WTC11 (cell line): ENCODE measurements at regions not wholly inside any gene's neighbourhood (a gene's known extent, or its start where the extent isn't known, plus 50 kb on each side); places are given as distances from the start of the nearest gene placed in this dataset.
"Not testable (repeated sequence)": the region's sequence is repeated elsewhere in the genome, so short reads cannot be mapped to it uniquely, and the experiment has no call there.

Experiments
- ATAC-seq: fragments of 200-7000 bp; cut with Tn5 transposase; 2 replicates; pipeline ENCODE4 v1.10.0; 2021; ENCODE audit warnings: mild to moderate bottlenecking, moderate library complexity
- CTCF ChIA-PET: fragments of 300-600 bp; sonication (Branson Sonifier 250); formaldehyde crosslinking; loops from one replicate; lab custom pipeline; 2021; ENCODE audit warnings: antibody characterized with exemption; lab: Charles Lee
- POLR2A ChIA-PET: fragments of 350-600 bp; sonication (Branson Sonifier 250); formaldehyde crosslinking; loops from one replicate; lab custom pipeline; 2021; ENCODE audit warnings: antibody characterized with exemption; lab: Charles Lee
- DNase-seq: peaks from one replicate; pipeline ENCODE4 v3.0.0; 2021; ENCODE audit warnings: low spot score
- H3K27ac Mint-ChIP-seq: 2 replicates; pipeline ENCODE4 v1.8.0; 2021; ENCODE audit warnings: mixed read lengths
- H3K27me3 Mint-ChIP-seq: 2 replicates; pipeline ENCODE4 v1.8.0; 2021; ENCODE audit warnings: low read depth, mild to moderate bottlenecking, moderate library complexity, mixed read lengths
- H3K36me3 Mint-ChIP-seq: 2 replicates; pipeline ENCODE4 v1.8.0; 2021; ENCODE audit warnings: mixed read lengths
- H3K4me1 Mint-ChIP-seq: 2 replicates; pipeline ENCODE4 v1.8.0; 2022; ENCODE audit warnings: mixed read lengths
- H3K4me3 Mint-ChIP-seq: 2 replicates; pipeline ENCODE4 v1.8.0; 2021; ENCODE audit warnings: mild to moderate bottlenecking, moderate library complexity, mixed read lengths
- H3K9me3 Mint-ChIP-seq: 2 replicates; pipeline ENCODE4 v1.8.0; 2021; ENCODE audit warnings: mixed read lengths
- ATF3 ChIP-seq: sonication (generic); formaldehyde crosslinking; conservative IDR thresholded peaks from 2 replicates; pipeline ENCODE4 v1.8.1; 2022; ENCODE audit warnings: mild to moderate bottlenecking, missing genetic modification reagents
- EMX1 ChIP-seq: fragments of 250-450 bp; sonication (Bioruptor Pico); IDR thresholded peaks from 2 replicates; pipeline ENCODE4 v1.8.0; 2021; ENCODE audit warnings: mild to moderate bottlenecking
- MYBL2 ChIP-seq: sonication (generic); formaldehyde crosslinking; IDR thresholded peaks from 2 replicates; pipeline ENCODE4 v1.8.1; 2023; ENCODE audit warnings: mild to moderate bottlenecking, moderate library complexity, missing genetic modification reagents
- NFE2L1 ChIP-seq: sonication (generic); formaldehyde crosslinking; IDR thresholded peaks from 2 replicates; pipeline ENCODE4 v1.8.1; 2023; ENCODE audit warnings: missing genetic modification reagents
- PREB ChIP-seq: sonication (generic); formaldehyde crosslinking; IDR thresholded peaks from 2 replicates; pipeline ENCODE4 v1.8.1; 2022; ENCODE audit warnings: mild to moderate bottlenecking, missing genetic modification reagents, moderate library complexity, borderline replicate concordance
- RORB ChIP-seq: fragments of 250-450 bp; sonication (Bioruptor Pico); IDR thresholded peaks from 2 replicates; pipeline ENCODE4 v1.9.0; 2021; ENCODE audit warnings: mild to moderate bottlenecking
- SP1 ChIP-seq: sonication (generic); formaldehyde crosslinking; conservative IDR thresholded peaks from 2 replicates; pipeline ENCODE4 v1.8.1; 2022; ENCODE audit warnings: missing genetic modification reagents
- TEAD1 ChIP-seq: sonication (generic); formaldehyde crosslinking; IDR thresholded peaks from 2 replicates; pipeline ENCODE4 v1.8.0; 2022; ENCODE audit warnings: mild to moderate bottlenecking, missing genetic modification reagents
- ZBTB21 ChIP-seq: sonication (generic); formaldehyde crosslinking; IDR thresholded peaks from 2 replicates; pipeline ENCODE4 v1.8.1; 2023; ENCODE audit warnings: mild to moderate bottlenecking, missing genetic modification reagents, borderline replicate concordance
- ZNF416 ChIP-seq: fragments of 250-450 bp; sonication (Bioruptor Pico); IDR thresholded peaks from 2 replicates; pipeline ENCODE4 v1.9.0; 2021; ENCODE audit warnings: mild to moderate bottlenecking, inconsistent platforms
- TF ChIP-seq, protein P1 (sequence below): sonication (generic); formaldehyde crosslinking; IDR thresholded peaks from 2 replicates; pipeline ENCODE4 v1.8.0; 2022; ENCODE audit warnings: mild to moderate bottlenecking, missing genetic modification reagents
- TF ChIP-seq, protein P2 (sequence below): sonication (generic); formaldehyde crosslinking; IDR thresholded peaks from 2 replicates; pipeline ENCODE4 v1.8.1; 2022; ENCODE audit warnings: low read depth, missing genetic modification reagents, borderline replicate concordance
- TF ChIP-seq, protein P3 (sequence below): sonication (generic); formaldehyde crosslinking; IDR thresholded peaks from 2 replicates; pipeline ENCODE4 v1.8.0; 2022; ENCODE audit warnings: mild to moderate bottlenecking, missing genetic modification reagents
- TF ChIP-seq, protein P4 (sequence below): fragments of 250-450 bp; sonication (Bioruptor Pico); conservative IDR thresholded peaks from 2 replicates; pipeline ENCODE4 v1.9.0; 2021; ENCODE audit warnings: mild to moderate bottlenecking
- TF ChIP-seq, protein P5 (sequence below): sonication (generic); formaldehyde crosslinking; IDR thresholded peaks from 2 replicates; pipeline ENCODE4 v1.8.1; 2023; ENCODE audit warnings: mild to moderate bottlenecking, missing genetic modification reagents, moderate library complexity
- TF ChIP-seq, protein P6 (sequence below): sonication (generic); formaldehyde crosslinking; IDR thresholded peaks from 2 replicates; pipeline ENCODE4 v1.8.0; 2022; ENCODE audit warnings: mild to moderate bottlenecking, missing genetic modification reagents
- TF ChIP-seq, protein P7 (sequence below): sonication (generic); formaldehyde crosslinking; IDR thresholded peaks from 2 replicates; pipeline ENCODE4 v1.8.1; 2023; ENCODE audit warnings: mild to moderate bottlenecking, missing genetic modification reagents

GRCh38 chr1:146386851-146387749 lies 158.3 kb upstream of the NOTCH2NLA start (continued):
- TF ChIP-seq, protein P1, sequence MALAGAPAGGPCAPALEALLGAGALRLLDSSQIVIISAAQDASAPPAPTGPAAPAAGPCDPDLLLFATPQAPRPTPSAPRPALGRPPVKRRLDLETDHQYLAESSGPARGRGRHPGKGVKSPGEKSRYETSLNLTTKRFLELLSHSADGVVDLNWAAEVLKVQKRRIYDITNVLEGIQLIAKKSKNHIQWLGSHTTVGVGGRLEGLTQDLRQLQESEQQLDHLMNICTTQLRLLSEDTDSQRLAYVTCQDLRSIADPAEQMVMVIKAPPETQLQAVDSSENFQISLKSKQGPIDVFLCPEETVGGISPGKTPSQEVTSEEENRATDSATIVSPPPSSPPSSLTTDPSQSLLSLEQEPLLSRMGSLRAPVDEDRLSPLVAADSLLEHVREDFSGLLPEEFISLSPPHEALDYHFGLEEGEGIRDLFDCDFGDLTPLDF (CRISPR knock-in tag) = peak; percentile 29; the same call in 1 of the 2 replicates
- TF ChIP-seq PREB (CRISPR knock-in tag) (peak; percentile 66; the same call in 1 of the 2 replicates), ZNF416 (CRISPR knock-in tag) (peak; percentile 99), ZBTB21 (CRISPR knock-in tag) (peak; percentile 81), EMX1 (CRISPR knock-in tag) (peak; percentile 99)
- TF ChIP-seq, protein P2, sequence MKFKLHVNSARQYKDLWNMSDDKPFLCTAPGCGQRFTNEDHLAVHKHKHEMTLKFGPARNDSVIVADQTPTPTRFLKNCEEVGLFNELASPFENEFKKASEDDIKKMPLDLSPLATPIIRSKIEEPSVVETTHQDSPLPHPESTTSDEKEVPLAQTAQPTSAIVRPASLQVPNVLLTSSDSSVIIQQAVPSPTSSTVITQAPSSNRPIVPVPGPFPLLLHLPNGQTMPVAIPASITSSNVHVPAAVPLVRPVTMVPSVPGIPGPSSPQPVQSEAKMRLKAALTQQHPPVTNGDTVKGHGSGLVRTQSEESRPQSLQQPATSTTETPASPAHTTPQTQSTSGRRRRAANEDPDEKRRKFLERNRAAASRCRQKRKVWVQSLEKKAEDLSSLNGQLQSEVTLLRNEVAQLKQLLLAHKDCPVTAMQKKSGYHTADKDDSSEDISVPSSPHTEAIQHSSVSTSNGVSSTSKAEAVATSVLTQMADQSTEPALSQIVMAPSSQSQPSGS (CRISPR knock-in tag) = peak; percentile 68; the same call in 1 of the 2 replicates
- TF ChIP-seq, protein P3, sequence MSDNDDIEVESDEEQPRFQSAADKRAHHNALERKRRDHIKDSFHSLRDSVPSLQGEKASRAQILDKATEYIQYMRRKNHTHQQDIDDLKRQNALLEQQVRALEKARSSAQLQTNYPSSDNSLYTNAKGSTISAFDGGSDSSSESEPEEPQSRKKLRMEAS (CRISPR knock-in tag) = peak; percentile 57; the same call in 1 of the 2 replicates

- POLR2A ChIA-PET, H3K27me3 Mint-ChIP-seq, DNase-seq, H3K36me3 Mint-ChIP-seq, ATAC-seq, CTCF ChIA-PET, H3K9me3 Mint-ChIP-seq, H3K4me3 Mint-ChIP-seq: not testable (repeated sequence)
- Mint-ChIP-seq H3K27ac (peak overlapping the region; percentile 87), H3K4me1 (peaks cover 18% of the 10 kb centered on the region)
These were observed 152.4 kb upstream of the NOTCH2NLA start for GRCh38 chr1:146381196-146381595.

DNA sequence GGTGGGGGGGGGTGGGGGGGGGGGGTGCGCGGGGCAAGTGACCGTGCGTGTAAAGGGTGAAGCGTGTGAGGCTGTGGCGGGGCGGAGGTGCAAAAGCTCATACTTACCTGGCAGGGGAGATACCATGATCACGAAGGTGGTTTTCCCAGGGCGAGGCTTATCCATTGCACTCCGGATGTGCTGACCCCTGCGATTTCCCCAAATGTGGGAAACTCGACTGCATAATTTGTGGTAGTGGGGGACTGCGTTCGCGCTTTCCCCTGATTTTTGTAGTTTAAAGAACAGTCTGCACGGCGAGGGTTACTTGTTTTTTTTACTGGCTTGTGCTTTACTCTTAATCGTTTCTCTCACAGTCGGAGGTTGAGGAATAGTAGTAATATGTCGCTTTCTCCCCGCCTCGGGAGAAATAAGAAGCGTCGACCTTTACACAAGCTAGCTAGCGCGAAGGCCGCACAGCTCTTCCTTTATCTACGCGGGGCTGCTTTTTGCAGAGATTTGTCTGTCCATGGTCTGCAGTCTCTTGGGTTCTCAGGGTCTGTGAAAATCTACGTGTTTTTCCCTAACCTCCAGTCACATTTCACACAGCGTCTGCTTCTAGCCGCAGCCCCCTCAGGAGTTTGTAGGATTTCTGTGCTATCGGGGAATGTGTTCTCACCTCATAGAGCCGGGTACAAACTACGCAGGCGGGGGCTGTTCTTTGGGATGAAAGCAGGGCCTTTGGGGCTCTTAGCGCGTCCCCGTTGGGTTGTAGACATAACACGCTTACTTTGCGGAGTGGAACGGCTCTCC lies 148.1 kb upstream of the NOTCH2NLA start:
- H3K9me3 Mint-ChIP-seq, H3K27me3 Mint-ChIP-seq, H3K36me3 Mint-ChIP-seq: not testable (repeated sequence)
- Mint-ChIP-seq H3K4me1 (peaks cover 22% of the 10 kb centered on the region), H3K4me3 (peak overlapping the region; percentile 66), H3K27ac (peak overlapping the region; percentile 99)
- ATAC-seq (peak; percentile 93), DNase-seq (peak; percentile 55)
- POLR2A ChIA-PET = interaction anchor here (0.6 to 3.4 kb wide), 2 partner anchors 11 to 924 kb away, joined by 4 to 32 read pairs; no protein-coding TSS in a partner anchor
- CTCF ChIA-PET = interaction anchor here (0.6 kb wide), 1 partner anchor 10 kb away, joined by 4 read pairs; no protein-coding TSS in a partner anchor
- TF ChIP-seq, protein P4, sequence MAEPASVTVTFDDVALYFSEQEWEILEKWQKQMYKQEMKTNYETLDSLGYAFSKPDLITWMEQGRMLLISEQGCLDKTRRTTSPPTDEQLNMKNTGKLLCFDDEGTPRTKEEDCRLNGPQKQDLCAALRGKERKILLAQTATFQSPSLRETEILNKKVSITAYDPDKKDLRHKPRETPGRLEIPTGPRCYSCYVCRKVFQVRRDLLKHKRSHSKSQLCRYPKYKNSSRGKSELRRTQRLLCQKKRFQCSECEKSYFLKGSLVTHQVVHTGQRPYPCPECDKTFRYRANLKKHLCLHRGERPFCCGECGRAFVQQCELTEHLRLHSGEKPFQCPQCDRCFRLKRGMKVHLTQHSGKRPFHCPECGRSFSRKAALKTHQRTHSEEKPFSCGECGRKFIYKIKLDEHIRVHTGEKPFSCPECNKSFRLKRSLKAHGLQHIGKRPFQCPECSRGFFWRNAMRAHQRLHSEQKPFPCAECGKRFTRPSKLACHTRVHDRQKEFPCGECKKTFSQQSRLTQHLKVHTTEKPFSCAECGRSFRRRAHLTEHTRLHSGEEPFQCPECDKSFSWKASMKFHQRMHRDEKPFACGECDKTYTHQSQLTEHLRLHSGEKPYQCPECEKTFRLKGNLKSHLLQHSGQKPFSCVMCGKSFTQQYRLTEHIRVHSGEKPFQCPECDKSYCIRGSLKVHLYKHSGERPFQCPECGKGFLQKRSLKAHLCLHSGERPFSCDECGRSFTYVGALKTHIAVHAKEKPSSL (CRISPR knock-in tag) = peak; percentile 98
- TF ChIP-seq, protein P5, sequence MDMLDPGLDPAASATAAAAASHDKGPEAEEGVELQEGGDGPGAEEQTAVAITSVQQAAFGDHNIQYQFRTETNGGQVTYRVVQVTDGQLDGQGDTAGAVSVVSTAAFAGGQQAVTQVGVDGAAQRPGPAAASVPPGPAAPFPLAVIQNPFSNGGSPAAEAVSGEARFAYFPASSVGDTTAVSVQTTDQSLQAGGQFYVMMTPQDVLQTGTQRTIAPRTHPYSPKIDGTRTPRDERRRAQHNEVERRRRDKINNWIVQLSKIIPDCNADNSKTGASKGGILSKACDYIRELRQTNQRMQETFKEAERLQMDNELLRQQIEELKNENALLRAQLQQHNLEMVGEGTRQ (CRISPR knock-in tag) = 0 out of 2 replicates have a peak, but pooled peaks have one; percentile 13
- TF ChIP-seq ATF3 (CRISPR knock-in tag) (0 out of 2 replicates have a peak, but pooled peaks have one; percentile 30), MYBL2 (CRISPR knock-in tag) (peak; percentile 81; the same call in 1 of the 2 replicates), SP1 (CRISPR knock-in tag) (peak; percentile 77), RORB (CRISPR knock-in tag) (peak; percentile 89; the same call in 1 of the 2 replicates), NFE2L1 (CRISPR knock-in tag) (peak; percentile 87), TEAD1 (CRISPR knock-in tag) (peak; percentile 82)
- TF ChIP-seq, protein P6, sequence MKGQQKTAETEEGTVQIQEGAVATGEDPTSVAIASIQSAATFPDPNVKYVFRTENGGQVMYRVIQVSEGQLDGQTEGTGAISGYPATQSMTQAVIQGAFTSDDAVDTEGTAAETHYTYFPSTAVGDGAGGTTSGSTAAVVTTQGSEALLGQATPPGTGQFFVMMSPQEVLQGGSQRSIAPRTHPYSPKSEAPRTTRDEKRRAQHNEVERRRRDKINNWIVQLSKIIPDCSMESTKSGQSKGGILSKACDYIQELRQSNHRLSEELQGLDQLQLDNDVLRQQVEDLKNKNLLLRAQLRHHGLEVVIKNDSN (CRISPR knock-in tag) = peak; percentile 57; the same call in 1 of the 2 replicates
- TF ChIP-seq, protein P7, sequence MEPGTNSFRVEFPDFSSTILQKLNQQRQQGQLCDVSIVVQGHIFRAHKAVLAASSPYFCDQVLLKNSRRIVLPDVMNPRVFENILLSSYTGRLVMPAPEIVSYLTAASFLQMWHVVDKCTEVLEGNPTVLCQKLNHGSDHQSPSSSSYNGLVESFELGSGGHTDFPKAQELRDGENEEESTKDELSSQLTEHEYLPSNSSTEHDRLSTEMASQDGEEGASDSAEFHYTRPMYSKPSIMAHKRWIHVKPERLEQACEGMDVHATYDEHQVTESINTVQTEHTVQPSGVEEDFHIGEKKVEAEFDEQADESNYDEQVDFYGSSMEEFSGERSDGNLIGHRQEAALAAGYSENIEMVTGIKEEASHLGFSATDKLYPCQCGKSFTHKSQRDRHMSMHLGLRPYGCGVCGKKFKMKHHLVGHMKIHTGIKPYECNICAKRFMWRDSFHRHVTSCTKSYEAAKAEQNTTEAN (CRISPR knock-in tag) = peak; percentile 85; the same call in 1 of the 2 replicates
